Loucy (cell line): ENCODE measurements at regions not wholly inside any gene's neighbourhood (a gene's known extent, or its start where the extent isn't known, plus 50 kb on each side); places are given as distances from the start of the nearest gene placed in this dataset.

Experiments used
- H2AFZ ChIP-seq: fragments of 200-600 bp; sonication (generic); 2 replicates; pipeline ENCODE4 v1.6.0; 2016; ENCODE audit warnings: antibody characterized with exemption, mild to moderate bottlenecking, low read length, moderate library complexity
- H3F3A ChIP-seq: fragments of 200-600 bp; 2 replicates; pipeline ENCODE4 v1.6.0; 2016; ENCODE audit warnings: antibody characterized with exemption, low read depth, mild to moderate bottlenecking
- H3K27me3 ChIP-seq: fragments of 200-600 bp; sonication (generic); 2 replicates; pipeline ENCODE4 v1.6.1; 2014; ENCODE audit warnings: low read length, mild to moderate bottlenecking; ENCODE audit not compliant: insufficient read depth, poor library complexity, severe bottlenecking
- H3K36me3 ChIP-seq: fragments of 200-600 bp; sonication (generic); 2 replicates; pipeline ENCODE4 v1.6.1; 2016; ENCODE audit warnings: low read length; ENCODE audit not compliant: insufficient read depth
- H3K4me1 ChIP-seq: fragments of 200-600 bp; sonication (generic); 2 replicates; pipeline ENCODE4 v1.5.1; 2014; ENCODE audit warnings: low read length, mild to moderate bottlenecking; ENCODE audit not compliant: insufficient read depth, poor library complexity, severe bottlenecking
- H3K4me2 ChIP-seq: fragments of 200-600 bp; sonication (generic); 2 replicates; pipeline ENCODE4 v1.6.0; 2014; ENCODE audit warnings: antibody characterized with exemption, low read length, low read depth, mild to moderate bottlenecking; ENCODE audit not compliant: poor library complexity, severe bottlenecking
- H3K4me3 ChIP-seq: fragments of 200-600 bp; sonication (generic); 2 replicates; pipeline ENCODE4 v1.5.1; 2014; ENCODE audit warnings: low read length, mild to moderate bottlenecking, mixed read lengths; ENCODE audit not compliant: poor library complexity, severe bottlenecking
- H3K79me2 ChIP-seq: fragments of 200-600 bp; sonication (generic); 2 replicates; pipeline ENCODE4 v1.6.1; 2014; ENCODE audit warnings: low read length; ENCODE audit not compliant: insufficient read depth
- H3K9ac ChIP-seq: fragments of 200-600 bp; sonication (generic); 2 replicates; pipeline ENCODE4 v1.6.0; 2014; ENCODE audit warnings: mild to moderate bottlenecking, low read depth, low read length, moderate library complexity; ENCODE audit not compliant: poor library complexity, severe bottlenecking
- H3K9me2 ChIP-seq: fragments of 200-600 bp; sonication (generic); replicated peaks from 2 replicates; pipeline ENCODE4 v1.6.1; 2016; ENCODE audit warnings: low read depth, low read length, mixed read lengths
- H3K9me3 ChIP-seq: fragments of 200-600 bp; sonication (generic); 2 replicates; pipeline ENCODE4 v1.6.1; 2014; ENCODE audit warnings: mild to moderate bottlenecking, antibody characterized with exemption, low read length, low read depth; ENCODE audit not compliant: insufficient read depth
- H4K20me1 ChIP-seq: fragments of 200-600 bp; sonication (generic); 2 replicates; pipeline ENCODE4 v1.6.0; 2014; ENCODE audit warnings: antibody characterized with exemption, low read length, mild to moderate bottlenecking; ENCODE audit not compliant: insufficient read depth, poor library complexity, severe bottlenecking
- EZH2phosphoT487 ChIP-seq: fragments of 200-600 bp; IDR thresholded peaks from 2 replicates; pipeline ENCODE4 v1.6.1; 2018; ENCODE audit warnings: antibody characterized with exemption, mild to moderate bottlenecking, moderate library complexity, borderline replicate concordance
- TF ChIP-seq, protein P1 (sequence below): fragments of 200-600 bp; sonication (generic); conservative IDR thresholded peaks from 2 replicates; pipeline ENCODE4 v1.5.1; 2014; ENCODE audit warnings: mild to moderate bottlenecking, antibody characterized with exemption, low read length

- no peaks in the 10 kb centered on the region for H3K9me3 ChIP-seq
- no peaks in the 10 kb centered on the region for H3K36me3 ChIP-seq
- no peak overlapping the region for H3K4me2 ChIP-seq
- H3K9ac ChIP-seq: no peak overlapping the region
- no peaks in the 10 kb centered on the region for H3K27me3 ChIP-seq
- TF ChIP-seq, protein P1, sequence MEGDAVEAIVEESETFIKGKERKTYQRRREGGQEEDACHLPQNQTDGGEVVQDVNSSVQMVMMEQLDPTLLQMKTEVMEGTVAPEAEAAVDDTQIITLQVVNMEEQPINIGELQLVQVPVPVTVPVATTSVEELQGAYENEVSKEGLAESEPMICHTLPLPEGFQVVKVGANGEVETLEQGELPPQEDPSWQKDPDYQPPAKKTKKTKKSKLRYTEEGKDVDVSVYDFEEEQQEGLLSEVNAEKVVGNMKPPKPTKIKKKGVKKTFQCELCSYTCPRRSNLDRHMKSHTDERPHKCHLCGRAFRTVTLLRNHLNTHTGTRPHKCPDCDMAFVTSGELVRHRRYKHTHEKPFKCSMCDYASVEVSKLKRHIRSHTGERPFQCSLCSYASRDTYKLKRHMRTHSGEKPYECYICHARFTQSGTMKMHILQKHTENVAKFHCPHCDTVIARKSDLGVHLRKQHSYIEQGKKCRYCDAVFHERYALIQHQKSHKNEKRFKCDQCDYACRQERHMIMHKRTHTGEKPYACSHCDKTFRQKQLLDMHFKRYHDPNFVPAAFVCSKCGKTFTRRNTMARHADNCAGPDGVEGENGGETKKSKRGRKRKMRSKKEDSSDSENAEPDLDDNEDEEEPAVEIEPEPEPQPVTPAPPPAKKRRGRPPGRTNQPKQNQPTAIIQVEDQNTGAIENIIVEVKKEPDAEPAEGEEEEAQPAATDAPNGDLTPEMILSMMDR: no peak
- no peak for TF ChIP-seq EZH2phosphoT487
- H3K9me2 ChIP-seq: no peaks in the 10 kb centered on the region
- H2AFZ ChIP-seq: no peak overlapping the region
- no peaks in the 10 kb centered on the region for H3K4me1 ChIP-seq
- H3K4me3 ChIP-seq: no peak overlapping the region
- H3K79me2 ChIP-seq: no peaks in the 10 kb centered on the region
- H4K20me1 ChIP-seq: no peaks in the 10 kb centered on the region
- no peaks in the 10 kb centered on the region for H3F3A ChIP-seq
Observed at GRCh38 chr7:10536561-10536960, 437.1 kb upstream of the PHF14 start.

GRCh38 chr7:10537764-10538163 is 435.9 kb upstream of the PHF14 start:
- H3K4me2 ChIP-seq: no peak overlapping the region
- no peaks in the 10 kb centered on the region for H3K27me3 ChIP-seq
- H3K4me1 ChIP-seq: no peaks in the 10 kb centered on the region
- H3K9me3 ChIP-seq: no peaks in the 10 kb centered on the region
- no peak overlapping the region for H3K9ac ChIP-seq
- no peaks in the 10 kb centered on the region for H4K20me1 ChIP-seq
- TF ChIP-seq EZH2phosphoT487: no peak
- TF ChIP-seq, protein P1: no peak
- no peak overlapping the region for H3K4me3 ChIP-seq
- no peaks in the 10 kb centered on the region for H3K9me2 ChIP-seq
- H3K36me3 ChIP-seq: no peaks in the 10 kb centered on the region
- H3K79me2 ChIP-seq: no peaks in the 10 kb centered on the region
- H2AFZ ChIP-seq: 0 out of 2 replicates have a peak overlapping the region, but pooled peaks have one; percentile 45
- H3F3A ChIP-seq: no peaks in the 10 kb centered on the region

GRCh38 chr7:10557375-10557774 is 416.3 kb upstream of the PHF14 start:
- TF ChIP-seq, protein P1: no peak
- no peak for TF ChIP-seq EZH2phosphoT487
- Histone ChIP-seq H4K20me1 (no peaks in the 10 kb centered on the region), H2AFZ (no peak overlapping the region), H3K9ac (no peak overlapping the region), H3K4me1 (peaks cover 3% of the 10 kb centered on the region), H3K9me2 (no peaks in the 10 kb centered on the region), H3F3A (no peaks in the 10 kb centered on the region), H3K27me3 (no peaks in the 10 kb centered on the region), H3K9me3 (no peaks in the 10 kb centered on the region), H3K4me3 (no peak overlapping the region), H3K4me2 (no peak overlapping the region), H3K36me3 (no peaks in the 10 kb centered on the region), H3K79me2 (no peaks in the 10 kb centered on the region)
